Caco-2 (cell line): ENCODE measurements at regions not wholly inside any gene's neighbourhood (a gene's known extent, or its start where the extent isn't known, plus 50 kb on each side); places are given as distances from the start of the nearest gene placed in this dataset.

ENCODE experiments used
- BruUV-seq: library from RNA; stranded (reverse); fragments of 400-500 nt; replicated peaks from 2 replicates; lab custom pipeline; 2021; lab: Mats Ljungman, UMichigan
- CTCF ChIA-PET: fragments of 300-600 bp; sonication (Branson Sonifier 250); formaldehyde crosslinking; loops from one replicate; lab custom pipeline; 2022; ENCODE audit warnings: antibody characterized with exemption; lab: Charles Lee
- POLR2A ChIA-PET: fragments of 300-600 bp; sonication (Branson Sonifier 250); formaldehyde crosslinking; loops from one replicate; lab custom pipeline; 2022; ENCODE audit warnings: antibody characterized with exemption; lab: Charles Lee
- DNase-seq, 2 experiments: peaks; one replicate each; pipeline versions ENCODE4 v3.0.0 to v3.0.0-alpha.2; 2020 to 2022
- H3K27me3 ChIP-seq: replicated peaks from 2 replicates; pipeline ENCODE4 v1.6.0; 2011; ENCODE audit warnings: low read length; ENCODE audit not compliant: control insufficient read depth, insufficient read depth
- H3K36me3 ChIP-seq: 2 replicates; pipeline ENCODE4 v1.5.1; 2011; ENCODE audit warnings: low read length; ENCODE audit not compliant: control insufficient read depth, insufficient read depth
- H3K4me1 ChIP-seq: fragments of 250-450 bp; sonication (Bioruptor Pico); 2 replicates; pipeline ENCODE4 v1.5.1; 2020; ENCODE audit warnings: mild to moderate bottlenecking
- H3K4me3 ChIP-seq: 2 replicates; pipeline ENCODE4 v1.5.1; 2011; ENCODE audit warnings: low read depth, mild to moderate bottlenecking, control low read depth, low read length
- H3K9me3 ChIP-seq: fragments of 250-450 bp; sonication (Bioruptor Pico); 2 replicates; pipeline ENCODE4 v1.5.1; 2020; ENCODE audit warnings: mild to moderate bottlenecking, moderate library complexity
- H3K27ac Mint-ChIP-seq: one replicate; pipeline ENCODE4 v1.8.0; 2022; ENCODE audit warnings: mixed read lengths; ENCODE audit not compliant: unreplicated experiment
- H3K27me3 Mint-ChIP-seq: one replicate; pipeline ENCODE4 v1.8.0; 2022; ENCODE audit warnings: mixed read lengths; ENCODE audit not compliant: insufficient read depth, unreplicated experiment
- H3K36me3 Mint-ChIP-seq: one replicate; pipeline ENCODE4 v1.8.0; 2022; ENCODE audit warnings: mild to moderate bottlenecking, mixed read lengths; ENCODE audit not compliant: insufficient read depth, unreplicated experiment
- H3K4me1 Mint-ChIP-seq: one replicate; pipeline ENCODE4 v1.8.0; 2022; ENCODE audit warnings: low read depth, mixed read lengths; ENCODE audit not compliant: unreplicated experiment
- H3K4me3 Mint-ChIP-seq: one replicate; pipeline ENCODE4 v1.8.0; 2022; ENCODE audit warnings: mild to moderate bottlenecking, moderate library complexity, mixed read lengths; ENCODE audit not compliant: unreplicated experiment
- H3K9me3 Mint-ChIP-seq: one replicate; pipeline ENCODE4 v1.8.0; 2022; ENCODE audit warnings: mixed read lengths; ENCODE audit not compliant: unreplicated experiment
- CTCF ChIP-seq, 2 experiments: fragments of 200-600 bp in 1 of 2; IDR thresholded peaks; 1 replicate in 1 of 2; 2 replicates in 1 of 2; pipeline versions ENCODE4 v1.5.1 to v1.8.0; 2011 to 2022; ENCODE audit warnings: antibody characterized with exemption in 1 of 2, control low read depth in 1 of 2, inconsistent platforms in 1 of 2, low read depth in 1 of 2, low read length in 1 of 2, mild to moderate bottlenecking in 1 of 2, moderate library complexity in 1 of 2; ENCODE audit not compliant: insufficient read depth in 1 of 2, severe bottlenecking in 1 of 2, unreplicated experiment in 1 of 2
- intact Hi-C: fragments of 100-400 bp; cut with micrococcal nuclease; formaldehyde crosslinking; loops from one replicate; pipeline ENCODE4 v1.10.0; 2022; ENCODE audit not compliant: unreplicated experiment

DNA sequence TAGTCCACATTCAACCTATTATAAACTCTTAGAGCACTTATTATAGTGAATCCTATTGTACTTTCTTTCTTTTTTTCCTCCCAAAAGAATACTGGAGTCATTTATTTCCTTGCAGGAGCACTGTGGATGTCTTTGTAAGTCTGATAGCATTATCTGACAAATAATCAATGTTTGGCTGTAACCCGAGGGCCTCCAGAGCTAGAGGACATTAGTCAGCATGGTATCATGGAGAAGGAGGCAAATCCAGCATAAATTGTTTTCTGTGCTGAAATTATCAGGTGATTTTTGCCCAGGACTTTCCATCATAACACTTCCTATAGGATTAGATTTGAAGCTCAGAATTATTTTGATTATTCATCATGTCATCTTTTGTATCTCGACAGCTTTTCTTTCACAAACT, 551.0 kb downstream of the ZNF608 start:
- Mint-ChIP-seq H3K36me3 (no peaks in the 10 kb centered on the region), H3K4me3 (no peak overlapping the region), H3K4me1 (no peaks in the 10 kb centered on the region), H3K27me3 (no peaks in the 10 kb centered on the region), H3K27ac (no peak overlapping the region), H3K9me3 (no peaks in the 10 kb centered on the region)
- Histone ChIP-seq H3K27me3 (no peaks in the 10 kb centered on the region), H3K9me3 (no peaks in the 10 kb centered on the region), H3K4me1 (no peaks in the 10 kb centered on the region), H3K4me3 (no peak overlapping the region), H3K36me3 (no peaks in the 10 kb centered on the region)
- BruUV-seq = no TSS peak
- ChIA-PET POLR2A (no interaction called here), CTCF (no interaction called here)
- no peak for TF ChIP-seq CTCF (IDR thresholded peaks at IDR 0.05; ENCODE audit: insufficient read depth in 1 of 2, low read depth in 1 of 2, low read length in 1 of 2, severe bottlenecking in 1 of 2, unreplicated experiment in 1 of 2)
- intact Hi-C loops = no loop called here
- DNase-seq = no peak

DNA sequence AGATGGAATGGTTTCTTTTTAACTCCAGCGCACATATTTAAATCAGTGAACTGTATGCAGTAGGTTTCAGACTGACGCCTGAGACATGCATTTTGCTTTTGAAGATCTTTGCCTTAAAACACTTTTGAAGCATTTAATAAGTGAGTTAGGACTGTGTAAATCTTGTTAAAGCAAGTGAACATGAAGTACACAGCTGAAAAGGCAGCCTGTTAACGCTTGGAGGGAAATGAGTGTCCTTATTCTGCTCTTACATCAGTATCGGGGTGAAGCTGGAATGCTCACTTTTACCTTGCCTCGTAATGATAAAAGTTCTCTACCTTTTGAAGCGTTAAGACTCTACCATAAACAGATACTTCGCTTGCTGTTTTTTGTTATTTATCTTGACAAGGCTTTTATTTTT, 552.2 kb downstream of the ZNF608 start:
- intact Hi-C loops = no loop called here
- POLR2A ChIA-PET = no interaction called here
- Mint-ChIP-seq H3K36me3 (no peaks in the 10 kb centered on the region), H3K27ac (no peak overlapping the region), H3K27me3 (no peaks in the 10 kb centered on the region), H3K9me3 (no peaks in the 10 kb centered on the region), H3K4me3 (no peak overlapping the region), H3K4me1 (no peaks in the 10 kb centered on the region)
- Histone ChIP-seq H3K4me3 (no peak overlapping the region), H3K36me3 (no peaks in the 10 kb centered on the region), H3K9me3 (no peaks in the 10 kb centered on the region), H3K27me3 (no peaks in the 10 kb centered on the region), H3K4me1 (no peaks in the 10 kb centered on the region)
- DNase-seq = no peak
- CTCF ChIA-PET = no interaction called here
- BruUV-seq = no TSS peak
- no peak for TF ChIP-seq CTCF (IDR thresholded peaks at IDR 0.05; ENCODE audit: insufficient read depth in 1 of 2, low read depth in 1 of 2, low read length in 1 of 2, severe bottlenecking in 1 of 2, unreplicated experiment in 1 of 2)

DNA sequence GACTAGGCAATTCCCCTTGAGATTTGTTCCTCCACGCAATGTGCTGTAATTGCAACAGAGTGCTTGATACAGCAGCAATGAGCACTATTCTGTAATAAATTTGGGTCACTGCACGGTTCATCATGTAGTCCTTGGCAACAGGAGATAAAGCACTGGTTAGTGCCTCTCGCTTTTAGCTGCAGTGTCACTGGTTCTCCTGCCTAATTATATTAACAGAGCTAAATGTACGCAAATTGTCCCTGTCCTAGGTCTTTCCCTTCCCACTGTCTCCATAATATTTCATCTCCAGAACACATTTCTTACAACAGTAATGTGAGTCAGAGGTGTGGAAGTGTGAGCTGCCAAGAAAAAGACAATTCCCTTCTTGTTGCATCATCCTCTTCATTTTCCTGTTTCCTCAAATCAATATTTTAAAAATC, 553.1 kb downstream of the ZNF608 start:
- Histone ChIP-seq H3K4me3 (no peak overlapping the region), H3K9me3 (no peaks in the 10 kb centered on the region), H3K27me3 (no peaks in the 10 kb centered on the region), H3K4me1 (no peaks in the 10 kb centered on the region), H3K36me3 (no peaks in the 10 kb centered on the region)
- ChIA-PET POLR2A (no interaction called here), CTCF (no interaction called here)
- Mint-ChIP-seq H3K9me3 (no peaks in the 10 kb centered on the region), H3K27ac (no peak overlapping the region), H3K36me3 (no peaks in the 10 kb centered on the region), H3K4me3 (no peak overlapping the region), H3K27me3 (no peaks in the 10 kb centered on the region), H3K4me1 (no peaks in the 10 kb centered on the region)
- intact Hi-C loops = no loop called here
- no TSS peak for BruUV-seq
- TF ChIP-seq CTCF (IDR thresholded peaks at IDR 0.05; ENCODE audit: insufficient read depth in 1 of 2, low read depth in 1 of 2, low read length in 1 of 2, severe bottlenecking in 1 of 2, unreplicated experiment in 1 of 2) = no peak
- no peak for DNase-seq
